ENCODE measurements at regions not wholly inside any gene's neighbourhood (a gene's known extent, or its start where the extent isn't known, plus 50 kb on each side); places are given as distances from the start of the nearest gene placed in this dataset.

- TF ChIP-seq CTCF (conservative IDR thresholded peaks at IDR 0.05 in 1 of 2, IDR thresholded peaks at IDR 0.05 in 1 of 2; ENCODE audit: low read depth in 1 of 2, low read length in 2 of 2) (no peak), EZH2 (IDR thresholded peaks at IDR 0.05; ENCODE audit: low read length, missing control alignments) (no peak)
These were observed 1169.4 kb upstream of the ZEB2 start for GRCh38 chr2:145689277-145689676.

Measured in fibroblast of lung (primary cell).